SHP77 (cell line): ENCODE measurements at regions not wholly inside any gene's neighbourhood (a gene's known extent, or its start where the extent isn't known, plus 50 kb on each side); places are given as distances from the start of the nearest gene placed in this dataset.

Experiments used
- DNase-seq, 2 experiments: peaks; one replicate each; lab custom pipeline; 2025; lab: John Stamatoyannopoulos, UW

DNA sequence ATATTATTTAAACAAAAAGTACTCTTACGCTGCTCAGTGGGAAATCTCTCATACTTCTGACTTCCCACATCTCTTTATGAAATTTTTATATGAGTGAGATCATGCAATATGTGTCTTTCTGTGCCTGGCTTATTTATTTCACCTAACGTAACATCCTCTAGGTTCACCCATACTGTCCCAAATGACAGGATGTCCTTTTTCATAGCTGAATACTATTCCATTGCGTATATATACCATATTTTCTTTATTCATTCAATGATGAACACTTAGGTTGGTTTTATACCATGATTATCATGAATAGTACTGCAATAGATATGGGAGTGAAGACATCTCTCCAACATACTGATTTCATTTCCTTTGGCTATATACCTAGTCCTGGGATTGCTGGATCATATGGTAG, 57.8 kb upstream of the TPP2 start:
- no peak for DNase-seq

DNA sequence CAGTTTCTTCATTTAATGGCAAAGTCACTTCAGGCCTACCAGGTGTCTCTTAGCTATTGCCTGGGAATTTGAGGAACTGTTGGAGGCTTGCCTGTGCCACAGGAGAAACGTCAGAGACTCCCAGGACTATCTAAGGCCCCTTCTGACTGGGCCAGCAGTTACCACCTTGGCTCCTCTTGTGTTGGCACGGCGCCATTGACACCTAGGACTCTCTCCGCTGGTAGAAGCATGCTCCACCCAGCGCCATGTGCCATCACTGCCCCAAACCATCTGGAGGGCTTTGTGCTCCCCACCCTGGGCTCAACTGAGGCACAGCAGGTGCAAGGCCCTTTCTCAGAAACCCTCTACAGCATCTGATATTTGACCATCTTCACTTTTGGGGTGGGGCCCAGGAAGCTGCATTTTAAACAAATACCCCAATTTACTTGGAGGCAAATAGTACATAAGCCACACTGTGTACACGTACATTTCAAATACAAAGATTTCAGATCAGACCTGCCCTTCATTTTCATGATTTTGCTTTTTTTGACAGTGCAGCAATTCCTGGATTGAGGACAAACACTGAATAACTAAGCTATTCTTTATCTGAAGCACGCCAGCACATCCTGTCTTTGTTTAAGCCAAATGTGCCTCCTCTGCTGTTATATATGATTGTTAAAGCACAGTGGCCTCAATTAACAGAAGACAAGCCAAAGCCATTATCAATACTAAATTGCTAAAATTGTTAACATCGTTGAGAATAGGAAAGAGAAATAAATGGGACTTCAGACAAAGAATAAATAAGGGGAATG, 59.9 kb upstream of the TPP2 start:
- DNase-seq, result no peak

DNA sequence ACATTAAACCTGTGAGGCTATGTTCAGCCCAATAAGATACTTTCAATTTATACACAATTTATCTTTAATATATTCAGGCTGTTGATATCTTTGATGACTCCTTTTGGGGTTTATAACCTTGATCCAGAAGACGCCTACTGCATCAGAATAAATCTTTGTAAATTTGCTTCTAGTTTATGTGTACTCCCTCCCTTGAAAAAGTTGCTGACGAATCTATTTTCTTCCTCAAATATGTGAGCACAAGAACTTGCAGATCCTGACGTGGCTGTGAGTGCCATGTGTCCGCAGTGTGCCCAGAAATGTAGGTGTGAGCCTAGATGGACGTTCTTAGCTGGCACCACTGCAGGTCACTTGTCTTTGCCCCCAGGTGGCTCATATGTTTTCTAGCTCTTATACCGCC, 60.6 kb upstream of the TPP2 start:
- no peak for DNase-seq

DNA sequence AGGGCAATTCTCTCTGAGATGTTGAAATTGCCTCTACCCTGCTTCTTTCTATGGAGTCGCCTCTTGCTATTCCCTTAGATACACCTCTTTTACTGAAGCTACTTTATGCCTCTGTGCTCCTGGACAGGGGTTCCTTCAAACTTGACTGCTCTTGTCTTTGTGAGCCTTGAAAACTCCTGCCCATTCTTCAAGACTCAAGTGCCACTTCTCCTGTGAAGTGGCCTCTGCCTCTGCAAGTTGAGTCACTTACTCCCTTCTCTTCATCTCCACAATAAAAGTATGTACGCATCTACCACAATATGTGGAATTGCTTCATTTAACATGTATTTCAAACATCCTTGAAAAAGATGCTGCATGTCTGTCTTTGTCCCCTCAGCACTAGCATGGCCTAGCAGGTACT, 66.0 kb upstream of the TPP2 start:
- DNase-seq, result no peak

DNA sequence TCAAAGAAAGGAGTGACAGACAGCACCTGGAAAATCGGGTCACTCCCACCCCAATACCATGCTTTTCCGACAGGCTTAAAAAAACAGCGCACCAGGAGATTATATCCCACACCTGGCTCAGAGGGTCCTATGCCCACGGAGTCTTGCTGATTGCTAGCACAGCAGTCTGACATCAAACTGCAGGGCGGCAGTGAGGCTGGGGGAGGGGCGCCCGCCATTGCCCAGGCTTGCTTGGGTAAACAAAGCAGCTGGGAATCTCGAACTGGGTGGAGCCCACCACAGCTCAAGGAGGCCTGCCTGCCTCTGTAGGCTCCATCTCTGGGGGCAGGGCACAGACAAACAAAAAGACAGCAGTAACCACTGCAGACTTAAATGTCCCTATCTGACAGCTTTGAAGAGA, 74.5 kb upstream of the TPP2 start:
- peak in 1 of 2 experiments; percentile 21 for DNase-seq

DNA sequence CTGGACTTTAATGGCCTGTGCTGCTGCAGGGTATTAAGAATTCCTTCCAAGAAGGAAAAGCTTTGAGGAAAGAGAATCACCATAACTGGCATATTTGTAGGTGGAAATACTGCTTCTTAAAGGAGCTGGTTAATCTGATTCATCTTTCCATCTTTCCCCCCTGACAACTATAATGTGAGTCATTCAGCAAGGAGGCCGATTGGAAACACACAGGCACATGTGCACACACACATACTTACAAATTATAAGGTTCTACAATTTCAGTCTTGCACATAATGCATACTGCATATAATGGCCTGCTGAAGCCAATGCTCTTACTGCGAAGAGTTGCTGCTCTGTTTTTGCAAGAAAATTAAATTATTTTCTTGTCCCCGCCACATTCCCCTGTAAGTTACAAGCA, 78.8 kb upstream of the TPP2 start:
- no peak for DNase-seq

DNA sequence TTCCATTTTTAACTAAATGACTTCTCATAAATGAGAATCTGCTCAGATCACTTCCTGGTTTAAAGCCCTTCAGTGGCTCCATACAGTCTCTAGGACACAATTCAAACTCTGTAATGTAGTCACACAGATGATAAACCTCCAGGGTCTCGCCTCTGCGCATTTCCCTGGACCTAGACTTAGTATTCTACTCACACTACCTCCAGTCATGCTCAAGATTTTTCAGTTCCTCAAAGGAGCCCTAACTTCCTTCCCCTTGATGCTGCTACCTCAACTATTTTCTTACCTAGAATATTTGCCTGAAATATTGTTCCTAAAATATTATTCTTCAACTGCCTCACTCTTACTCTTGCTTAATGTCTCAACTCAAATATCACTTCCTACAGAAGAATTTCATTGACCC, 86.7 kb upstream of the TPP2 start:
- DNase-seq, result no peak

DNA sequence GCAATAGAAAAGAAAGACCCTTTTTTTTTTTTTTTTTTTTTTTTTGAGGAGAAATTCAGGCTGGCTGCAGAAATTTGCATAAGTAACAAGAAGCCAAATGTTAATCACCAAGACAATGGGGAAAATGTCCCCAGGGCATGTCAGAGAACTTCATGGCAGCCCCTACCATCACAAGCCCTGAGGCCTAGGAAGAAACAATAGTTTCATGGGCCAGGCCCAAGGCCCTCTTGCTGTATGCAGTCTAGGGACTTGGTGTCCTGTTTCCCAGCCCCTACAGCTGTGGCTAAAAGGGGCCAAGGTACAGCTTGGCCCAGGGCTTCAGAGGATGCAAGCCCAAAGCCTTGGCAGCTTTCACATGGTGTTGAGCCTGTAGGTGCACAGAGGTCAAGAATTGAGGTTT, 88.4 kb upstream of the TPP2 start:
- no peak for DNase-seq

DNA sequence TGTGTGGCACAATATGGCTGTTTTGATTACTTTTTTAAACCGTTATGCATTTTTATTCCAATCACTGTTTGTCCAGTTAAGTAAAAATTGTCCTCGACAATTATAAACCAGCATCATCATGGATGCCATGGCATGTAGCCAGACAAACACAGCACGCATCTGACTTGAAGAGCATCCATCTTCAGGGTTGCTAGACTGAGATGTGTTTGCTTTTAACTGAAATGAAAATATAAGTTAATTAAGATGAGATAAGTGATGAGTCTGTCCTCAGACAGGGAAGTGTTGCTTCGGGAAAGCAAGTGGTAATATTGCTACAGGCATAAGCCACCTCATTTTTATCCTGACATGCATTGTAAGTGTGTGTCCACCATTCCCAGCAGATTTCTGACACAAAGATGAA, 92.8 kb upstream of the TPP2 start:
- DNase-seq, result peak in 1 of 2 experiments; percentile 28

DNA sequence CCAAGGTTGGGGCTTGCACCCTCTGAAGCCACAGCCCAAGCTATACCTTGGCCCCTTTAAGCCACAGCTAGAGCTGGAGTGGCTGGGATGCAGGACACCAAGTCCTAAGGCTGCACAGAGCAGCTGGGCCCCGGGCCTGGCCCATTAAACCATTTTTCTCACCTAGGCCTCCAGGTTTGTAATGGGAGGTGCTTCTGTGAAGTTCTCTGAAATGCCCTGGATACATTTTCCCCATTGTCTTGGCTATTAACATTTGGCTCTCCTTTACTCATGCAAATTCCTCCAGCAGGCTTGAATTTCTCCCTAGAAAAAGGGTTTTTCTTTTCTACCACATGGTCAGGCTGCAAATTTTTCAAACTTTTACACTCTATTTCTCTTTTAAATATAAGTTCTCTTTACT, 93.8 kb upstream of the FGF14 start:
- no peak for DNase-seq

DNA sequence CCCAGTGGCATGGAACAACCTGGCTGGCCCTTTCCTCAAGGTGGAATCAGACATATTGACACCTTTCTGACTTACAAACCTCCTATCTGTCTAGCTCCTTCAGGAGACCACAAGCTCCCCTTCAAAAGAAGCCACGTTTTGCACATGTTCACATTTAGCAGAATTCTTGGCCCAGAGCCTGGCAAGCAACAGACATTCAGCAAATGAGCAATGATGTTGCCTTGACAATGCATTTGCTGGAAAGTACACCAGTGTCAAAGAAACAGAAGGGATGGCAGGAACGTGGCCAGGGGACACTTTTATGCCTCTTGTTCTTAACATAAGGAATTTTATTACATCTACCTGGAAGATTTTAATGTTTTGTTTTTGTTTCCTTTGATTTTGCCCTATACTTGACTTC, 85.5 kb upstream of the FGF14 start:
- DNase-seq, result no peak

DNA sequence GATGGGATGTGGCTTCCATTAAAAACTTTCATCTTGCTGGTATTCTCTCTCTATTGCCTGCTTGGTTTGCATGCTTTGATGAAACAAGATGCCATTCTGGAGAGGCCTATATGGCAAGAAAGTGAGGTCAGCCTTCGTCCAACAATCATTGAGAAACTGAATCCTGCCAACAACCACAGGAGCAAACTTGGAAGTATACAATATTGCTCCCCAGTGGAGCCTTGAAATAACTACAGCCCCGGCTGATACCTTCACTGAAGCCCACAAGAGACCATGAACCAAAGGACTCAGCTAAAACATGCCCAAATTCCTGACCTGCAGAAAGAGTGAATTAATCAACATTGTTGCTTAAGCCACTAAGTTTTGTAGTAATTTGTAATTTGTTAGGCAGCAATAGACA, 82.5 kb upstream of the FGF14 start:
- peak; percentile 23 to 39 for DNase-seq

DNA sequence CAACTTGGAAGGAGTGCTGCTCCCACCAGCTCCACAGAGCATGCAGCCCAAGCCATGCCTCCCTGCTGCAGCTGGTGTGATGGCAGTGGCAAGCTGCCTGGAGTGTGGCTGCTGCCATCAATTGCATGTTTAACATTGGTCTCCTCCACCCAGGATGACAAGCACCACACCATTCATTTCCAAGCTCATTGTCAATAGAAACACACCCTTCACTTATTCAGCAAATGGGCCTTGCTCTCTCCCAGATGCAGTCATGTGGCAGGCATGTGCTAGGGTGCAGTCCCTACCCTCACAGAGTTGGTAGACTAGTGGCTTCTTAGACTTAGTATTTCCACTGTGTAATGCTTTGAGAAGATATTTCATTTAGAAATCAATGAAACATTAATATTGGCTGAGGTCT, 70.8 kb upstream of the FGF14 start:
- no peak for DNase-seq

DNA sequence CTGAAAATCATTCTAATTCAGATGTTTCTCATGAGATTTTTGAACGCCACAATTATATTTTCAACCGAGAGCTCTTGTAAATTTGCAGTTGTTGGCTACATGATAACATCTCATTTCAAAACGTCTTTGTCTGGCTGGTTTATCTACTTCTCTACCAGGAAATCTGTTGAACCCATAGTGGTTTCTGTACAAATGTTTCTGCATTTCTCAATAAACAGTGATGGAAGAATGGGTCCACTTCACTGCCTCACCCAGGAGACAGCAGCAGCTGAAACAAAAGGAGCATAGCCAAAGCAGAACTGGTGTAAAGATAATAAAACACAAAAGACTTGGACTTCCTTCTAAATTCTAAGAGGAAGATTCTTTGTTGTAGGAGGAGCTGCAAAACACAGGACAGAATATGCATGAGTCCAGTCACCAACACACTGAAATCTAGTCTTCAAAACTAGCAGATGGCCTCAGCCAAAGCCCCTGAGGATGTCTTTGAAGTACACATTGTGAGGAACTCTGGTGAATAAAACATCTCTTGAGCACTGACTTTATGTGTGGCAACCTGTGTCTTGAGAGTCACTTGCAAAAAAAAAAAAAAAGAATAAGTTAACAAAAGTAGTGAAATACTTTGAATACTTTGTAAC, 68.6 kb upstream of the FGF14 start:
- no peak for DNase-seq

DNA sequence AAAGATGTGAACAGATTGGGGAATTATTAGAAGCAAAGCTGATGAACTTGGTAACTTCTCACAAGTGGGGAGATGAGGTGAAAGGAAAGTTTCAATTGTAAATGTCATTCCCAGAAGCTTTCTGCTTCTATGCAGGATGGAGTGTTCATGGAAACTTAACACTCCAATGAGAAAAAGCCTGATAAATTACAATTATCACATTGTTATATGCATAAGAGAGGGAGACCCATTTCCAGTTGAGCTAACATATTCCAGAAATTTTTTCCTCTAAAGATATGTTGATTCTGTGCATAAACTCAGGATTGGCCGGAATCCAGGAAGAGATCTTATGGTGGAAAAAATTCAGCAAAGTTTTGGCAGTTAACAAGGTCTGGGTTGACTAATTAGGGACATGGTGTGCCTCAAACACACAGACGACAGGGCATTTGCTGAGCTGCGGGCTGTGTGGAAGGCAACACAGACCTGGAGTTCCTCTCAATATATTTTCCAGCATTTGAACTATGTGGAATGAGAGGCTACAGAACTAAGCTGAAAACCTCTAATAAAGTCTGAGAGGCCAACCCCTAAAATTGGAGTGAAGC, 64.9 kb upstream of the FGF14 start:
- no peak for DNase-seq

DNA sequence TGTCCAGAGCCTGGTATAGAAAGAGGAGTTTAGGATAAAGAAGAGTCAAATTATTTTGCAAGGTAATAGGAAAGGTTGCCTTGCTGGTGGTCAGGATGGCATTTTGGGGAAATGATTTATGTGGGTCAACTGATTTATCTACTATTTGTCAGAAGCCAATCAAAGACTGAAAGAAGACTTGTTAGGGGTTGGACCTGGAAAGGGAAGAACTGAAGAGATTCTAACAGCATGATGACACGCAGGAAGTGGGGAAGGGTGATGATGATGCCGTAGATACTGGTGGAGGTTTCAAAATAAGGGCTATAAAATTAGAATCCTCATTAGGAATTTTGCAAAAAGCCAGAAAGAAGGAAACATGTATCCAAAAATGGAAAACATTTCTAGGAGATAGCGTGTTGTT, 60.7 kb upstream of the FGF14 start:
- DNase-seq, result no peak

DNA sequence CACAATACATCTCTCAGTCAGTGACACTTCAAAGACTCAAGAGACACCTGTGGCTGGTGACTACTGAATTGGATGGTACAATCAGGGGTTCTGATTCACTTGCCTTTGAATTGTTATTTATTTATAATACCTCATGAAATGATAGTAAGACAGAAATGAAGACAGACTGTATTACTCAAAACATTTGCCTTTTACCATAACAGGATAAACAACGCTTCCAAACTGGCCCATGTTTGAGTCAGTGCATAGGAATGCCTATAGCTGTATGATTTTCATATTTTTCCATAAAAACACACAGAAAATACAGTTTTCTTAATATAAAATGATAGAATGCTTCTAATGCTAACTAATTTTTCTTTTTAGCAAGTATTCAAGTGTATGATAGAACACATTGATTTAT, 59.5 kb upstream of the FGF14 start:
- DNase-seq, result no peak

DNA sequence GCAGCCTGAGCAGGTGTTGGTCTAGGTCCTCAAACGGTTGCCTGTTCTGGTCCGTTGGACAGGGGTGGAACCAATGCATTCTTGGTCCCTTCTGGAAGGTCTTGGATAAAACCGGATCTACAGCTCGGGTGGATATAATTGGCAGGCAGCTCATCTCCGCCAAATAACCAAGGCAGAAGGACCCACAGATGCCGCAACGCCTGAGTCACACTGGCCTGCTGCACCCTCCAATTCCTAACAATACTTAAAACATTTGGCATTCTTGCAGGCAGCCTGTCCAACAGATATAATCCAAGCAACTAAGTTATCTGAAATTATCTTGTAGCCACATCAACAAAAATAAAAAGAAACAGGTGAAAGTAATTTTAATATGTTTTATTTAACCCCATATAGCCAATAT, 59.0 kb upstream of the FGF14 start:
- DNase-seq, result no peak

DNA sequence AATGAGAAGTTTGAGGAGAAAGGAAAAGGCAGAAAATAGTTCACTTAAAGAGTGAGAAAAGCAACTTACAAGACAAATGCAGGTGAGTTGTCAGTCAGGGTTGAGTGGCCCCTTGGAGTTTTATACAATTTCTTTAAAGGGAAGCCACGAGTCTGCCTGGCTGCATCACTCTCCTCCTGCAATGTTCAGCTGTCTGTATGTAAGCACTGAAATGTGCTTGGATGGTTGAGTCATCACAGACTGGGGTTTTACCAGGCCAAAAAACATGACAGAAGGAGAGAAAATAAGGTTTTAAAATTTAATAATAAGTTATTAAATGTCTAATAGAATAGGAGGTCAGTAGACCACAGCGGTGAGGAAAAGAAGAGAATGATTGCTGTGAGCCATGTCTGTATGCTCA, 51.0 kb upstream of the FGF14 start:
- DNase-seq, result no peak
